NCI-H226 (cell line): ENCODE measurements at regions not wholly inside any gene's neighbourhood (a gene's known extent, or its start where the extent isn't known, plus 50 kb on each side); places are given as distances from the start of the nearest gene placed in this dataset.
A peak's percentile ranks its signal among the peaks of the same experiment; 100 is the strongest.
"Not testable (repeated sequence)": the region's sequence is repeated elsewhere in the genome, so short reads cannot be mapped to it uniquely, and the experiment has no call there.

ENCODE experiments used
- DNase-seq: peaks from one replicate; pipeline ENCODE4 v3.0.0-alpha.2; 2015

DNA sequence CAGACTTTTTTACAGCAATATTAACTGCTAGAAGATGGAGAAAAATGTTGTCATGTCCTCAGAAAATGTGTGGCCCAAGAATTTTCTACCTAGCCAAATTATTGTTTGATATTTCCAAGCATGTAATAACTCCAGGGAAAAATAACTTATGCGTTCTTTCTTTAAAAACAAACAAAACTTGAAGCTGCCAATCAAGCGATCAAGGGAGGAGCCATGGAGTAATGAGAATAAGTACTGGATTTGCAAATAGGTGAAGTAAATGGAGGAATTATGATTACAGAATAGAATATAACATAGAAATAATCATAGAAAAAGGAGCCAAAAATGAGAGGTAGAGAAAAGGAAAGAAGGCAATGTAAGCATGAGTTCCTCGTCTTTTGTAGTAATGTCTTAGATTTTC lies 225.3 kb downstream of the DLEU7 start:
- no peak for DNase-seq

DNA sequence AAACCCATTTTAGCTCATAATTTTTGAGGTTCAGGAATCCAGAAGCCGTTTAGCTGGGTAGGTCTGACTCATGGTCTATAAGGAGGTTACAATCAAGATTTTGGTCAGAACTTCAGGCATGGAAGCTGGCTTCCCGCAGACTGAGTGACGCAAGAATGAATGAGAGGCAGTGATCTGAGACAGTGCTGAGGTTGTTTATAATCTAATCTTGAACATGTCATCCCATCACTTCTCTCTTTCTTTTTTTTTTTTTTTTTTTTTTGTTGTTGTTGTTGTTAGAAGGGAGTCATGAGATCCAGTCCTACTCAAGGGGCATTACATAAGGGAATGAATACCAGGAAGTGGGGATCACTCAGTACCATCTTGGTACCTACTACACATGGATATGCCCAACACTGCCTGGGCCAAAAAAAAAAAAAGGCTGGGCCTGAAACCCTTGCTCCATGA lies 217.4 kb downstream of the DLEU7 start:
- DNase-seq, result peak; percentile 92

DNA sequence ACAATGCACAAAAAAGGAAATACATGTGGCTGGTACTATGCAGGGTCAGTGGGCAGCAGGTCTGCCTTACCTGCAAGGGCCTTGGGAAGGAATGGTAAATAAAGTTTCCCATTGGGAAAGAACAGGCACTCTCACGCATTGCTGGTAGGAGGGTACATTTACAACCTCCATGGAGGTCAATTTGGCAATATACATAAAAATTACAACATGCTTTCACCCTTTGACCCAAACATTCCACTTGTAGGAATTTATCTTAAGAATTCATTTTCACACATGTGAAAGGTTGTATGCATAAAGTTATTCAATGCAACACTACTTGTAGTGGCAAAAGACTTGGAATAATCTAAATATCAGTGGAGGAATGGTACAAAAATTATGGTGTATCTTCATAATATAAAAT lies 216.4 kb downstream of the DLEU7 start:
- DNase-seq, result no peak

DNA sequence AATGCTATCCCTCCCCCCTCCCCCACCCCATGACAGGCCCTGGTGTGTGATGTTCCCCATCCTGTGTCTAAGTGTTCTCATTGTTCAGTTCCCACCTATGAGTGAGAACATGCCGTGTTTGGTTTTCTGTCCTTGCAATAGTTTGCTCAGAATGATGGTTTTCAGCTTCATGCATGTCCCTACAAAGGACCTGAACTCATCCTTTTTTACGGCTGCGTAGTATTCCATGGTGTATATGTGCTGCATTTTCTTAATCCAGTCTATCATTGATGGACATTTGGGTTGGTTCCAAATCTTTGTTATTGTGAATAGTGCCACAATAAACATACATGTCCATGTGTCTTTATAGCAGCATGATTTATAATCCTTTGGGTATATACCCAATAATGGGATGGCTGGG lies 215.0 kb downstream of the DLEU7 start:
- DNase-seq, result not testable (repeated sequence)

DNA sequence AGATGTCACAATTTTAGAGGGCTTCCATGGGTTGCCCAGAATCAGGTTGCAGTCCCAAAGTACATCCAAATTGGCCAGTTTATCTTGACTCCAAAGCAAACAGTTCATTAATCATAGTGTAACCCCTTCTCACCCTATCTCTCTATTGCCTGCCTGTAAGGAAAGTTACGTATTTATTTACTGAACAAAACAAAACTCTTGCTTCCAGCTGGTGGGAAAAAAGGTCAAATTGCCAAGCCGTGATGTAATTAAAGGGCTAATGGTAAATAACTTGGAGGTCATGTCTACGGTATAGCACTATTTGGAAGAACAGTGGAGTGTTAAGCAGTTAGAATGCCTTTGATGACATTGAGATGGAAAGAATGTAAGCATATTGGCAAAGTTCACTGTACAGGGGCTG lies 214.0 kb downstream of the DLEU7 start:
- no peak for DNase-seq

DNA sequence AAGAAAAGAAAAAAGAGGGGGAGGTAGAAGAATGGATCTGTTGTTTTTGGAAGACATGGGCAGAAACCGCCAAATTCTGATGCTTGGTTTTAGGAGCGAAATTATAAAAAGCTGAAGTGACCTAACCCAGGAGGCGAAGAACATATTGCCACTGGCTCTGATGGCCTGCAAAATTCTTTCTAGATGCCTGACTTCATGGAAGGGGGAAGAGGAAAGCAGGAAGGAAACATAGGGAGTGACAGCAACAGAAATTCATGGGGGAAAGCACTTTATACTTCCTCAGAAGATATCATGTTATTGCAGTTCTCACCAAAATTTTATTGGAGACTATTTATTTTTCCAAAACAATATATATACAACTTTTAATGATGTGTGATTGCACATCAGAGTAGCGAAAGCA lies 213.5 kb downstream of the DLEU7 start:
- no peak for DNase-seq

DNA sequence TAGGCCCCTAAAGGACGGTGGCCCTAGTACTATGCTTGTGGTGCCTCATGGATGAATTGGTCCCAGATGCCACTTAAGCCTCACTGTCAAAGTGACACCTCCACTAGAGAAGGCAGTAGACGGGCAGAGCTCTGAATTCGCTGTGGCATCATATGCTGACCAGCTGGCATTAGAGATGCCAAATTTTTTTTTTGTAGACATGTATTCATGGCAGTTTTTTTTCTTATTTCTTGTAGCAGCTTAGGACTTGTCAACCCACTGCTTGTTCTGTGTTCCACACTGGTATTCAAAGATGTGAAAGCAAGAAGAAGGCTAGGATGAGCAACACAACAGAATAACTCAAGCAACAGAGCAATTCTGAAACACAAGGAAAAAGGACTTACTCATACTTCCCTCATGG lies 212.5 kb downstream of the DLEU7 start:
- DNase-seq, result no peak

DNA sequence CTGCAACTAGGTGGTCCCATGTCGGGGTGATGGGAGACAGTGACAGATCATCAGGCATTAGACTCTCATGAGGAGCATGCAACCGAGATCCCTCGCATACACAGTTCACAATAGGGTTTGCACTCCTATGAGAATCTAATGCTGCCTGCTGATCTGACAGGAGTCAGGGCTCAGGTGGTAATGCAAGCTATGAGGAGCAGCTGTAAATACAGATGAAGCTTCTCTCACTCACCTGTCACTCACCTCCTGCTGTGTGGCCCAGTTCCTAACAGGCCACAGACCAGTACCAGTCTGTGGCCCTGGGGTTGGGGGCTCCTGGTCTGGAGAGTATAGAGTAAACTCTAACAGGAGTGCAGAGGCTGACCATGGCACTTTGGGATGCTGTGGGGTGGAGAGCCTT lies 209.2 kb downstream of the DLEU7 start:
- DNase-seq, result no peak

DNA sequence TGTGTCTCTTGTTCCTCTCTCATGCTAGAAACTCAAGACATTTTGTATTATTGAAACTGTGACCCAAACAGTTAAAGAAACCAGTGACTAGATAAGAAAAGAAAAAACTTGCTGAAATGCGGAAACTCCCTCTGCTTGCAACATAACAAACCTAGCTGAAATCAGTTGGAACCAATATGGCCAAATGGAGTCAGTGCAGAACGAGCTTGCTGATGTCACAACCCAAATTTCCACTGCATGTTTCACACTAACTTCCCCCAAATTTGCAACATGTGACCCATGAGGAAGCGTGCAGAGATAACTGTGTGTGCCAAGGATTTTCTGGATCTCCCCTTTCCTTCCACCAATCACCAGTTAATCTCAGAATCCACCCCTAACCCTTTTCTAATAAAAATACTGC lies 208.0 kb downstream of the DLEU7 start:
- DNase-seq, result peak; percentile 27

DNA sequence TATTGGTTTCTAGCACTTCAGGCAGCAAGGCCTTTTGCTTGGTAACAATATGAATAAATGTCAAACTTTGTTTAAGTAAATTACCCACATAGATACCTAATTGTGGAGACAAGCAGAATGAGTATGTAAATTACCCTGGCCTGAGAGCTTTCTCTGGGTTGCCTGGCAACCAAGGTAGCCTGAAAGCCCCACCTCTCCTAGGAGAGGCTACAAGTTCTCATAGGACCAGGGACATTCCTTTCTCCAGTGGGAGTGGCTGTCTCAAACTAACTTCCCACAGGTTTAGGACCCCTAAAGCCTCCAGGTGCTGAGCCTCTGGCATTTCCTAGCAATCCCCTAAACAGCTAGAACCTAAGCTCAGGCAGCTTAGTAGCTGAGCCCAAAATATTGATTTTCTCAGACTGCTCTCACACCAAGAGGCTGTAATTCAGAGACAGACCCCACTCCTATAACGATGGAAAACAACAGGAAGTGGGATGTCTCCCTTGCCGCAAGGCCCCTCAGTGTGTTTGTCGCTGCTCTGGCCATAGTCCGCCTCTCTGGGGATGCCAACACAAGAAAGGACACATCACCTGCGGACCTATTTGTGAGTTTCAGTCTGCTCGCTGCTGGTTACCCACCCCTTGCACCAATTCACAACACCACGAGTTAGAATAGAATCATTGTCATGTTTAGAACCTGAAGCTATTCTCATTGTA lies 207.3 kb downstream of the DLEU7 start:
- DNase-seq, result no peak

DNA sequence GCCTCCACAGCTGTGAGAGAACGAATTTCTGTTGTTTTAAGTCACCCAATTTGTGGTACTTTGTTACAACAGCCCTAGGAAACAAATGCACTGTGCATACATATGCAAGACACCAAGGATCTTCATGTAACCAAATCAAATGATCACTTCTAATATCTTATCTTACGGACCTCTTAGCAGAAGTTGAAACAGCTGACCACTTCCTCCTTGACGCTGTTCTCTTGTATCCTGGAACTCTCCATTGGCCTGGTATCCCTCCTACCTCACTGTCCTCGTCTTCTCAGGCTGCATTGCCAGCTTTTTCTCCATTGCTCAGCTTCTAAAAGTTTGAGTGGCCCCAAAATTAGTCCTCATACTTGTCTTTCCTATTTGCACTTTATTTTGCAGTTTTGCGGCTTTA lies 200.4 kb downstream of the DLEU7 start:
- no peak for DNase-seq

DNA sequence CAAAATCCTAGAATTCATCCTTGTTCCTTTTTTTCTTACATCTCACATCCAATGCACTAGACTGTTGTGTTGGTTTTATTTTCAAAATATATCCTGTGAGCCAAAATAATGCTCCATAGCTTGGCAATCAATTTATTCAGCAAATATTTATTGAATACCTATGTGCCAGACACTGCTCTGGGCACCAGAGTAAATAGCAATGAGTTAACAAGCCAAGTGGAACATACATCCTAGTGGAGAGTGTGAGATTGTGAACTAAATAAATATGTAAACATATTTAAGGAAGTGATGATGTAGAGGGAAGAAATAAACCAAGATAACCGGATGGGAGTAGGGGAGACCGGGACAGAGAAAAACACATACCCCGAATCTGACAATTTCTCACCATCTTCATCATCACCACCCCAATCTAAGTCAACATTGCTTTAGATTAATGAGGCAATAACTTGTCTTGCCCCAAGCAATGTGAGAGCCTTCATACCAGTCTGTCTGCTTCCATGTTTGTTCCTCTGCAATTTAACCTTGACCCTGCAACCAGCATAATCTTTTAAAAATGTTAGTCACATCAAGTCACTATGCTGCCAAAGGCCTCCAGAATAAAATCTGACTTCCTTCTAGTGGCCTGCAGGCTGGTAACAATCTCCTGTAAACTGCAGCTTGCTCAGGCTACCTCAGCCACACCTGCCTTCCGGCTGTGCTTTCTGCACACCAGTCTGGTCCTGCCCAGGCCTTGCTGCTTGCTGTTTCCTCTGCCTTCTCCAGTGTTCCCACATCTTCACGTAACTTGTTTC lies 199.2 kb downstream of the DLEU7 start:
- DNase-seq, result no peak

DNA sequence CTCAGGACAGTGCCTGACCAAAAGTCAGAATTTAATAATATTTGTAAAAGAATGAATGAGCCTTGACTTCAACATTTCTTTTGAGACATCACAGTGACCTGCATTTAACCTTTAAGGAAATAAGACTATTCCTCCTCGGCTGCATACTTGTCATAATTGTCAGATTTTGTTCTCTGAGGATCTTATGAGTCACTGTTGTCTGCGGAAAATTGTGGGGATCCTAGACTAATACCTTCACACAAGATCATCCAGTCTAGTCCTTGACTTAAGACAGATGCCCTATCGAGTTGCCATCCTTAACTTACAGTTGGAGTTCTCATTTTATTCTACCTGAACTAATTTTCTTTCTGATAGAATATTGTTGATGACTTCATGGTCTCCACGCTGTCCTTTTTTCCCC lies 198.4 kb downstream of the DLEU7 start:
- DNase-seq, result peak; percentile 21

DNA sequence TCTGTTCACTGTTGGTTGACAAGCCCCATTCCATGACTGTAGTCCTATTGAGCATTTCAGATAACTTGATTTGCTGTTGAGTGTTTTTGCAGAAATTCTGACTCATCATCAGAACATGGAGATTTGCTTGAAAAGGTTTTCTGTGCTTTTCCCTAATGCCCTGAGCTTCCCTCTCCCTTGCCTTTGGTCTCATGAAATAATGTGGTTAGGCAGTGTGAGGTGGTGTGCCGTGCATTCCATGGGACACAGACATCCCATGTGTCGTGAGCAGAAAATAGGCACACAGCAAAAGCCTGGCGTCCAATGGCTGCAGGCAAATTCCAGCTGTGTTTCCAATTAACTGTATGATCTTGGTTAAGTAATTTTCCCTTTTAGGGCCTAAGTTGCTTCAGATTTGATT lies 197.4 kb downstream of the DLEU7 start:
- DNase-seq, result no peak

DNA sequence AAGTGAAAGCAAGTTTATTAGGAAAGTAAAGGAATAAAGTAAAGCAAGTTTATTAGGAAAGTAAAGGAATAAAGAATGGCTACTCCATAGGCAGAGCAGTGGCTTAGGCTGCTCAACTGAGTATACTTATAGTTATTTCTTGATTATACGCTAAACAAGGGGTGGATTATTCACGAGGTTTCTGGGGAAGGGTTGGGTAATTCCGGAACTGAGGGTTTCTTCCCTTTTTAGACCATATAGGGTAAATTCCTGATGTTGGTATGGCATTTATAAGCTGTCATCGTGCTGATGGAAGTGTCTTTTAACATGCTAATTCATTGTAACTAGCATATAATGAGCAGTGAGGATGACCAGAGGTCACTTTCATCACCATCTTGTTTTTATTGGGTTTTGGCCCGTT lies 194.3 kb downstream of the DLEU7 start:
- DNase-seq, result no peak

DNA sequence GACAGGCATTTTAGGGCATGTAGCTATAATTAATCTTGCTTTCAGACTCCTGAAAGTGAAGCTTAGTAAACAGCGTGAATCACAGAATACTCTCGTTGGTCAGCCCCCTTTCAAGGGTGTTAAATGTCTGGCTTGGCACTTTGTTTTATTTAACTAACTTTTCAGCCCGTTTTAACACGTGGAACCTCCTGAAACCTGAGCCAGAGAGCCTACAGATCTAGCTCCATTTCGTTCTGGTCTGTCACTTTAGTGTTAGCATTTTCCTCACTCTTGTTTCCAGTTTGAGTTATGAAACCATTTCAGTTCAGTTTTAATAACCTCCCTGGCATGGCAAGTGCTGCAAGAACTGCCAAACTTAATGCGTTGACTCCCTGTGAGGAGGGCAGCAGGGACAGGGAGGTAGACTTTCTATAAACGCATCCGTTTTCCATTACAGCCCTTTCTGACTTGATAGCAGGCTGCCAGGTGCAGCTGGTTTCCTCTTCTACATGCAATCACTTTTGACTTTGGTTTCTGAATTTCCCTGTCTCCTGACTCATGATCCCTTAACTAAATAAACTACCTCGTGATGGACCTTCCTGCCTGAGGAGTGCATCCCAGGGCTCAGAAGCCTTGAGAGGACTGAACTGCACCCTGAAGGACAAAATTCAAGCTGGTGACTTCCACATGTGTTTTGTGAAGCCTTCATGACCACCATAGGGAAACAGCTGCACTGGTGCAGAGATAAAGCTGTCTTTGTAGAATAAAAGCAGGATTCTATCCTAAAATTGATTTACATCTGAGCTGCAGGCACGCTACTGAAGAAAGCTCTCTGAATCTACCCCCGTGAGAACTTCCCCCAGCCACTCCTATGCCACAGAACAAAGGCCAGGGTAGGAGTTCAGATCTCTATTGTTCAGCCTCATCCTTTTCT lies 192.6 kb downstream of the DLEU7 start:
- no peak for DNase-seq

DNA sequence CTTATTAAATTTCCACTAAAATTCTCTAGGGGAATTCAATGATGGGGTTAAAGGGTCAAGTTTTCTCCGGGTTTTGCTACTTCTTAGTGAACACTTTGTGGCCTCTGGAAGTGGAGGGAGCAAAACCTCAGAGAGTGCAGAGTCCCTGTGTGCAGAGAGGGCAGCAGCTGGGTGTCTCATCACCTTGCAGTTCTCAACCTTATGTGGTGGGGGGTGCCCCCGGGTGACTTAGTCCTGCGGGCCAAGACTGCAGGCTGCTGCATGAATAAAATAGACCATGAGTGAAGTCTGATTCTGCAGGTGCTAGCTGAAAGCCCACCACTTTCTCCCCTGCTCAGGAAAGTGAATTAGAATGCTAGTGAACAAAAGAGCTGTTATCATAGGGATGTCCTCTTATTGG lies 191.6 kb downstream of the DLEU7 start:
- DNase-seq, result no peak

DNA sequence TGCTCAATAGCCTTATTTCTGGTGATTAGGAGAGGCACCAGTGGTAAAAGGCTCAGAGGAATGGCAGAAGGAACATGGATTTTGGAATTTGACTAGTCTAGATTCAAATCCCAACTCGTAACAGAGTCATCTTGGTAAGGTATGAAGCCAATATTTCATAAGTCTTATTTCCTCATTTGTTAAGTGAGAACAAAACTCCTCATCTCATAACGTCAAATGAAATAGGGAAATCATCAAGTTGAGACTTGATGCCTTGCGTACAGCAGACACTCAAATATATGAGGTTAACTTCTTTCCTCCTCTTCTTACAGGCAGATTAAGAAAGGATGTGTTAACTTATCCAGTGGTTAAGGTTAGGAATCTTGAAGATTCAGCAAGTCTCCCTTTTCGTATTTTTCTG lies 189.2 kb downstream of the DLEU7 start:
- no peak for DNase-seq

DNA sequence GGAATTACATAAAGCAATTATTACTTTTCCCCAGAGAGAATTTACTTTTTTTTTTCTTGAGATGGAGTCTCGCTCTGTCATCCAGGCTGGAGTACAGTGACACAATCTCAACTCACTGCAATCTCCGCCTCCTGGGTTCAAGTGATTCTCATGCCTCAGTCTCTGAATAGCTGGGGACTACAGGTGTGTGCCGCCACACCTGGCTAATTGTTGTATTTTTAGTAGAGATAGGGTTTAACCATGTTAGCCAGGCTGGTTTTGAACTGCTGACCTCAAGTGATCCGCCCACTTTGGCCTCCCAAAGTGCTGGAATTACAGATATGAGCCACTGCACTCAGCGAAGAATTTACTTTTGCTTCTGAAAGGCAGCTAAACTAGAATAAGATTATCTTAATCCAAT lies 181.6 kb downstream of the DLEU7 start:
- not testable (repeated sequence) for DNase-seq

DNA sequence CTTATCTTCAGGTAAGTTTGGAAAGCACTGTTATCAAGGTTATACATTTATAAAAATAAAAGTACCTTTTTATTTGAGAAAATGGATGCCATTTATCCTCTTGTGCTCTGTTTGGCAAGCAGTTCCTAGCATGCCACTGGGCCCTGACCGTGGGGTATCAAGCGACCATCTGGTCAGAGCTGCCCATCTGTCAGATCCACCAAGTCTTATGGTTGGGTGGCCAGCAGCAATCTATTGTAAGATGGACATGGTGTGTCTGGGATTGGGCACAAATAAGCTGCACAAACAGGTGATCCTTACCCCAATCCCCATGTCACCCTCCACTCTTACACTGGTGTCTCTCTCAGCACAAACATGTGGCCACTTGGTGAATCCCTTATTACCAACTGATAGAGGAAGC lies 178.5 kb downstream of the DLEU7 start:
- no peak for DNase-seq

DNA sequence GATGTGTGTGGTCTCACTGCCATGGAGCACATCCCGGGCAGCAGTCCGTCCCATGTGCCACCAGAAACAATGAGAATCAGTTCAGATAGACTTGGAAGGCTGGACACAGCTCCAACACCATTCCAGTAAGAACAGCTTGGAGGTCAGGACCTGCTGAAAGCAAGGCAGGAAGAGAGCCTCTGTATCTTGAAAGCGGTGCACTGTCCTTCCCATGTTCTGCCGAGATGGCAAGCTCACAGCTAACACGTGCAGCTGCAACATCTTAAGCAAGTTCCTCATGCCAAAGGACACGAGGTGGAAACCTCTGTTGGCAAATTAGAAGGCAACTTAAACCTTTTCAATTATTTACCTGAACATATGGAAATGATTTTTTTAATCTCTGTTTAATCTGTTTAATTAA lies 175.4 kb downstream of the DLEU7 start:
- no peak for DNase-seq

DNA sequence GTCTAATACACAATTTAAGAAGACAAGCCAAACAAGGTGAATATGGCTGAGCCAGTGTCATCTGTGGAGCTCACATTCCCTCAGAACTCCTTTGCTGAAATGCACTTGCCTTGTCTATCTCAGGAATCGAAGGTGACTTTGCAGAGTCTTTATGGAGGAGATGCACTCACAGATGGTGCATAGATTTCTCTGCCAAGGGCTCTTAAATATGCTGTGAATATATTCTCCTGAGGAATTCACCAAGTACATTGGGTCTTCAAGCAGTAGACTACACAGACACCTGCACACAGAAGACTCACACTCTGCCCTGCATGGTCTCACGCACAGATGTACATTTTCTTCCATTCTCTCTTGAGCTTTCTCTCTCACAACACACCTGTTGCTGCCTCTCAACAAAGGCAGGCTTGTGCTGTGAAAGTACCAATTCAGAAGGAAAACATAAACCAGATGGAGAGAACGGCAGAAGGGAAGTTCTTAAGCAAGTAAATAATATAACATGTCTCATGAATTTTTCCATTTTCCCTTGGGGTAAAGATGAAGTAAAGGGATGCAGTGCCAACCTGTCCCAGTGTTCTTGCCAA lies 174.7 kb downstream of the DLEU7 start:
- no peak for DNase-seq

DNA sequence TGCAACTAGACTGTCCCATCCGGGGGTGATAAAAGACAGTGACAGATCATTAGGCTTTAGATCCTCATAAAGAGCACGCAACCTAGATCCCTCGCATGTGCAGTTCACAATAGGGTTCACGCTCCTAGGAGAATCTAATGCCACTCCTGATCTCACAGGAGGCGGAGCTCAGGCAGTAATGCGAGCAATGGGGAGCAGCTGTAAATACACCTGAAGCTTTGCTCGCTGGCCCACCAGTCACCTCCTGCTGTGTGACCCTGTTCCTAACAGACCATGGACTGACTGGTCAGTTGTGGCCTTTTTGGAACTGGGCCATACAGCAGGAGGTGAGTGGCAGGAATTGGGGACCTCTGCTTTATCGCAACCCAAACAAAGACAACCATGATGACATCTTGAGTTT lies 173.2 kb downstream of the DLEU7 start:
- no peak for DNase-seq
